ENCODE measurements at regions not wholly inside any gene's neighbourhood (a gene's known extent, or its start where the extent isn't known, plus 50 kb on each side); places are given as distances from the start of the nearest gene placed in this dataset.
A peak's percentile ranks its signal among the peaks of the same experiment; 100 is the strongest.

DNA sequence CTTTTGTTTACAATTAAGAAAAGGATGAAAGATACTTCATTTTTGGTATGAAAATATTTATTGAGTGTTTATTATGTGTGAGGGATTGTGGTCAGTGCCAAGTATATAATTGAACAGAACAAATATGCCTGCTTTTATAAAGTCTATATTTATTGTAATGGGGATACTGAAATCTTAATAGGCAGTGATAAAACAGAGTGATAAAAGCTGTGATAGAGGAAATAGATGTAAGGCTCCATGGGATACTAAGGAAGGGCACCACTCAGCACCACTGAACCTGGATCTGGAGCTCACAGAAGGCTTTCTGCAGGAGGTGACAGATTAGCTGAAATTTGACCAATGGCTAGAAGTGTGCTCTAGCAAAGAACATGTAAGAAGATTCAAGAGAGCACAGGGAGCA lies 263.5 kb downstream of the C4orf33 start:
- Histone ChIP-seq H3K9me3 (replicated peaks) (no peaks in the 10 kb centered on the region), H3K4me1 (peaks cover 12% of the 10 kb centered on the region), H3K4me3 (no peak overlapping the region), H3K36me3 (no peaks in the 10 kb centered on the region), H3K27ac (replicated peaks) (no peak overlapping the region), H3K27me3 (ENCODE audit: low read depth) (peaks cover 49% of the 10 kb centered on the region)
- TF ChIP-seq CTCF (IDR thresholded peaks at IDR 0.05; ENCODE audit: borderline replicate concordance), result no peak
- intact Hi-C loops (cut with micrococcal nuclease), result no loop called here
- DNase-seq, result no peak

DNA sequence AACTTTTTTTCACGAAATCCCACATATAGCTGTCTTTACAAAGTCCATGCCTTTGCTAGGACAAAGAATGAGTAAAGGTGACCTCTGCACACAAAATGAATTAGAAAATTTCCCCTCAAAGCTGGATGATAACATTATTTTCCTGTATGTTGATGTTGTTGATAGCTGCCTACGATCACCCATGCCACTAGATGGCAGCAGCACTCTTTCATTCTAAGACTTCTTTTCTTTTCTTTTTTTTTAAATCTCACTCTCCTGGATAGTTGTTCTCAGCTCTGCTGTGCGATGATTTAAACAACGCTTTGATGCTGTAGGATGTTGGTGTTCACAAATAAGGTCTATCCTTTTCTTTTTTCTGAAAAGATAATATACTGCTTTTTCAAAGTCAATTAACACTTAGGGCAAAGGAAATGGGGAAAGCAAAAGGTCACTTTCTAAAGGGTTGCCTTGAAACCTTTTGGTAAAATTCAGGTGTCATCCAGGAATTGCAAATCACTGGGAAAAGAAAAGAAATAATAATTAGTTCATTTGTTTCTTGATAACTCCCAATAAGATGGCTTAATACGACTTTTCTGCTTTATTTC lies 266.8 kb downstream of the C4orf33 start:
- TF ChIP-seq CTCF (IDR thresholded peaks at IDR 0.05; ENCODE audit: borderline replicate concordance), result peak; percentile 86
- H3K27ac ChIP-seq (replicated peaks), result no peak overlapping the region
- peak; percentile 16 for DNase-seq

GRCh38 chr4:129364747-129365452 lies 268.9 kb downstream of the C4orf33 start:
- peaks cover 60% of the 10 kb centered on the region for H3K27me3 ChIP-seq (ENCODE audit: low read depth)
- TF ChIP-seq CTCF (IDR thresholded peaks at IDR 0.05; ENCODE audit: borderline replicate concordance), result no peak
- H3K36me3 ChIP-seq, result no peaks in the 10 kb centered on the region
- no peak overlapping the region for H3K4me3 ChIP-seq
- intact Hi-C loops (cut with micrococcal nuclease), result no loop called here
- H3K9me3 ChIP-seq (replicated peaks), result no peaks in the 10 kb centered on the region
- H3K4me1 ChIP-seq, result no peaks in the 10 kb centered on the region
- H3K27ac ChIP-seq (replicated peaks), result no peak overlapping the region
- no peak for DNase-seq

More for the DNA sequence above, 266.8 kb downstream of the C4orf33 start:
- H3K36me3 ChIP-seq, result no peaks in the 10 kb centered on the region
- no peak overlapping the region for H3K4me3 ChIP-seq
- no peaks in the 10 kb centered on the region for H3K4me1 ChIP-seq
- intact Hi-C loops (cut with micrococcal nuclease), result loop anchor here (2.0 kb wide), 1 partner anchor 278 kb away; no protein-coding TSS in a partner anchor
- peaks cover 62% of the 10 kb centered on the region for H3K27me3 ChIP-seq (ENCODE audit: low read depth)
- no peaks in the 10 kb centered on the region for H3K9me3 ChIP-seq (replicated peaks)

DNA sequence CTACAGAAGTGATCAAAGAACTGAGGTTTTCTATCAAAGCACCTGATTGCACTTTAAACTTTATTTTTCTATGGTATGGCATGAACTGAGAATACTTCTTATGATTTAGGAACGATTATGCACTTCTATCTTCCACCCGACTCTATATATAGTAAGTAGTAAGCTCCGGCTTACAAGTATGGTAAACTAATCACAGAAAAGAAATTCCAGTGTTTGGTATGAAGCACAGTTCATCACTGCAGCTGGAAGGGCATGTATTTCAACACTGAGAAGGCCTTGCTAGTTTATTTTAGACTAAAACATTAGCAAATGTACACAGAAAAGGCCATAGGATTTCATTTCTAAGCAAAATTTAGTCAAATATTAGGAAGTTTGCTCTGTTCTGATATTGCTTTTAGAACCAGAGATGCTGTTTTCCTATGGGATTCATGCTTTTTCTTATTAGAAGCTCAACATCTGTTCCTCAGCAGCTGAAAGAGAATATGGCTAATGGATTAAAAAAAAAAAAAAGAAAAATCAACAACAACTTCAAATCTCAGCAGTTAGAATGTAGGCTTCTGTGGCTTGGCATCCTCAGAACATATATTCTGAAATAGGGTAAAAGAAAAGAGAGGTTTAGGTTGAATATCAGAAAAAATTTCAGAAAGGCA lies 273.5 kb downstream of the C4orf33 start:
- intact Hi-C loops (cut with micrococcal nuclease), result no loop called here
- DNase-seq, result no peak
- Histone ChIP-seq H3K36me3 (no peaks in the 10 kb centered on the region), H3K4me3 (no peak overlapping the region), H3K9me3 (replicated peaks) (no peaks in the 10 kb centered on the region), H3K4me1 (no peaks in the 10 kb centered on the region), H3K27me3 (ENCODE audit: low read depth) (peaks cover 48% of the 10 kb centered on the region), H3K27ac (replicated peaks) (no peak overlapping the region)
- no peak for TF ChIP-seq CTCF (IDR thresholded peaks at IDR 0.05; ENCODE audit: borderline replicate concordance)

DNA sequence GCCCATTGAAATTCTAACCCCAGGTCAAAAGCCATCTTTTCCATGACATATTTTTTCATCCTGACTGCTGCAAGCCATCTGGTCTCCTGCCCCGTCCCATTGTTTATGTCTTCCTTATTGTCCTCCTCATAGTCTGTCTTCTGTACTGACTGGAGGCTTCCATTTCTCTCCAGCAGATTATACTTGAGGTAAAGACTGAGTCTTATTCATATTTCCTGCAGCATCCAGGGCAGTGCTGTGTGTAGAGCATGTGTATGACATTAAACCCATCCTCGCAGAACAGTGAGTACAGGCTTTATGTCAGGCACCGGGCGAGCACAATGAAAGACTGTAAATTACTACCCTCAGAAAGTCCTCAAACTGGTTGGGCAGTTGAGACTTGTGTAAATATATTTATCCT lies 275.1 kb downstream of the C4orf33 start:
- no peaks in the 10 kb centered on the region for H3K4me1 ChIP-seq
- TF ChIP-seq CTCF (IDR thresholded peaks at IDR 0.05; ENCODE audit: borderline replicate concordance), result no peak
- peaks cover 44% of the 10 kb centered on the region for H3K27me3 ChIP-seq (ENCODE audit: low read depth)
- H3K27ac ChIP-seq (replicated peaks), result no peak overlapping the region
- no peaks in the 10 kb centered on the region for H3K9me3 ChIP-seq (replicated peaks)
- intact Hi-C loops (cut with micrococcal nuclease), result no loop called here
- H3K4me3 ChIP-seq, result no peak overlapping the region
- no peaks in the 10 kb centered on the region for H3K36me3 ChIP-seq
- DNase-seq, result no peak

Measured in left ventricle myocardium inferior (tissue), 1 donor.